ENCODE measurements at regions not wholly inside any gene's neighbourhood (a gene's known extent, or its start where the extent isn't known, plus 50 kb on each side); places are given as distances from the start of the nearest gene placed in this dataset.

DNA sequence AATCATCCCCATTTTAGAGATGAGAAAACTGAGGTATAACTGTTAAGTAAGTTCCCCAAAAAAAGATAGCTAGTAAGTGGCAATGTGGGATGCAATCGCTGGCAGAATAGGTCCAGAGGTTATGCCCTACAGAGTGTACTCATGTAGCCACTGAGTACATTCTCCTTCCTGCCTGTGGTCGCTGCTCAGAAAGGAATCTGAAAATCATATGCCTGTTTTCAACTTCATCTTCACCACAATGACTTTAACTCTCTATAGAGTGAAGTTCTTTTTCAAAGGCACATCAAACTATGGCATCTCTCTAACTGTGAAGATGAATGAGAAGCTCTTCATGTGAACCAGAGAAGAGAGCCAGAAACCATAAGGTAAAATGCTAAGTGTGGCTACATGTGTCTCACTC lies 162.2 kb upstream of the SLC25A13 start:
- no peaks in the 10 kb centered on the region for H3K79me2 ChIP-seq (ENCODE audit: low read length)
- no peak overlapping the region for H2AFZ ChIP-seq (ENCODE audit: low read depth, low read length)
- H3K36me3 ChIP-seq (replicated peaks; ENCODE audit: low read depth, low read length): no peaks in the 10 kb centered on the region
- TF ChIP-seq EZH2phosphoT487 (IDR thresholded peaks at IDR 0.05; ENCODE audit: low read depth): no peak
- TF ChIP-seq, protein P1, sequence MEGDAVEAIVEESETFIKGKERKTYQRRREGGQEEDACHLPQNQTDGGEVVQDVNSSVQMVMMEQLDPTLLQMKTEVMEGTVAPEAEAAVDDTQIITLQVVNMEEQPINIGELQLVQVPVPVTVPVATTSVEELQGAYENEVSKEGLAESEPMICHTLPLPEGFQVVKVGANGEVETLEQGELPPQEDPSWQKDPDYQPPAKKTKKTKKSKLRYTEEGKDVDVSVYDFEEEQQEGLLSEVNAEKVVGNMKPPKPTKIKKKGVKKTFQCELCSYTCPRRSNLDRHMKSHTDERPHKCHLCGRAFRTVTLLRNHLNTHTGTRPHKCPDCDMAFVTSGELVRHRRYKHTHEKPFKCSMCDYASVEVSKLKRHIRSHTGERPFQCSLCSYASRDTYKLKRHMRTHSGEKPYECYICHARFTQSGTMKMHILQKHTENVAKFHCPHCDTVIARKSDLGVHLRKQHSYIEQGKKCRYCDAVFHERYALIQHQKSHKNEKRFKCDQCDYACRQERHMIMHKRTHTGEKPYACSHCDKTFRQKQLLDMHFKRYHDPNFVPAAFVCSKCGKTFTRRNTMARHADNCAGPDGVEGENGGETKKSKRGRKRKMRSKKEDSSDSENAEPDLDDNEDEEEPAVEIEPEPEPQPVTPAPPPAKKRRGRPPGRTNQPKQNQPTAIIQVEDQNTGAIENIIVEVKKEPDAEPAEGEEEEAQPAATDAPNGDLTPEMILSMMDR (IDR thresholded peaks at IDR 0.05; ENCODE audit: low read depth, low read length): no peak
- H3K4me1 ChIP-seq (ENCODE audit: low read length): no peaks in the 10 kb centered on the region
- no peak overlapping the region for H3K9ac ChIP-seq (ENCODE audit: low read length)
- no peak overlapping the region for H3K4me3 ChIP-seq (ENCODE audit: low read length)
- no peak overlapping the region for H3K27ac ChIP-seq (ENCODE audit: low read length)
- no peaks in the 10 kb centered on the region for H3K27me3 ChIP-seq (ENCODE audit: low read depth, low read length)
- no peaks in the 10 kb centered on the region for H3K9me3 ChIP-seq (ENCODE audit: insufficient read depth, low read length)
- H4K20me1 ChIP-seq (ENCODE audit: insufficient read depth, low read length): no peaks in the 10 kb centered on the region
- H3K4me2 ChIP-seq (ENCODE audit: low read length): no peak overlapping the region

DNA sequence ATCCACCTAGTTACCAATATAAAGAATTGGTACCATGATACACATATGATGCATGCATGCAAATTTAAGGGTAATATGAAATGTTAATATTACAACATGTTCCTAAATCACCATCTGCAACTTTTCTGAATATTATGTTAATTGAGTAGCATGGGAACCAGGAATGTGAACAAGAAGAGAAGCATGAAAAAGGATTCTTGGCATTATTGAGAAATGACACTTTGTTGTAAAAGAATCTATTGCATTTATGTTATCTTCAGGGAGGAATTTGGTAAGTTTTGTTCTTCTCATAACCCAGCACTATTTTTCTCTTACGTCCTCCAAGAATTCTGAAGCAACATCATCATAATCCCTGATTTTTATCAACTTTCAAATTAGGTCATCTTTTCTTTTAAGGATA lies 159.9 kb upstream of the SLC25A13 start:
- H3K27ac ChIP-seq (ENCODE audit: low read length): no peak overlapping the region
- no peaks in the 10 kb centered on the region for H3K36me3 ChIP-seq (replicated peaks; ENCODE audit: low read depth, low read length)
- TF ChIP-seq EZH2phosphoT487 (IDR thresholded peaks at IDR 0.05; ENCODE audit: low read depth): no peak
- TF ChIP-seq, protein P1 (IDR thresholded peaks at IDR 0.05; ENCODE audit: low read depth, low read length): no peak
- no peak overlapping the region for H2AFZ ChIP-seq (ENCODE audit: low read depth, low read length)
- no peaks in the 10 kb centered on the region for H3K9me3 ChIP-seq (ENCODE audit: insufficient read depth, low read length)
- no peak overlapping the region for H3K4me3 ChIP-seq (ENCODE audit: low read length)
- H3K4me2 ChIP-seq (ENCODE audit: low read length): no peak overlapping the region
- H3K27me3 ChIP-seq (ENCODE audit: low read depth, low read length): no peaks in the 10 kb centered on the region
- H3K4me1 ChIP-seq (ENCODE audit: low read length): no peaks in the 10 kb centered on the region
- H4K20me1 ChIP-seq (ENCODE audit: insufficient read depth, low read length): no peaks in the 10 kb centered on the region
- H3K79me2 ChIP-seq (ENCODE audit: low read length): no peaks in the 10 kb centered on the region
- H3K9ac ChIP-seq (ENCODE audit: low read length): no peak overlapping the region

DNA sequence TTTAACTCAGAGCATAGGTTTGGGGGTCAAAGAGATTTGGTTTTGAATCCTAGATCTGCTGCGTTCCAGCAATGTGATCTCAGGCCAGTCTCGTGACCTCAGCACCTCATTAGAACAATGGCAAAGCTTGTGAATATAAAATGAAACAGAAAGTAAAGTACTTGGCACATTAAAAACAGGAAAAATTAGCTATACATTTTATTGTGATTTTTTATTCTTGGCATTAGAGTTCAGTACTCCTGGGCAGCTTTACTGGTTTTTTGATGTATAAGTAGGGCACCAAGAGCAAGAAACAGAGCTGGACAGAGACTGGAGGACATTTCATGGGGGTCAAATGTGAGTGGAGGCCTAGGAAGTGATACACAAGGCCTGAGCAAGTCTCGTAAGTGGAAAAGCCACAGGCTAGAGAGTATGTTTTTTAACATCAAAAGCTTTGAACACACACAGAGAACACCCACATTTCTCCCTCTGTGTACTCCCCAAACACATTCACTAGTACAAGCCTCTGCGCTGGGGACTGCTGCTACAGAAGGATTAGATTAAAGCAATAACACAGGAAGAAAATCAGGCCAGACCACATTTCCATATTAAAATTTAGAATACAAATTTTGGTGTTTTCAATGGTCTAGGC lies 157.2 kb upstream of the SLC25A13 start:
- no peak for TF ChIP-seq EZH2phosphoT487 (IDR thresholded peaks at IDR 0.05; ENCODE audit: low read depth)
- Histone ChIP-seq H3K4me3 (ENCODE audit: low read length) (no peak overlapping the region), H3K36me3 (replicated peaks; ENCODE audit: low read depth, low read length) (no peaks in the 10 kb centered on the region), H3K27ac (ENCODE audit: low read length) (no peak overlapping the region), H3K4me1 (ENCODE audit: low read length) (no peaks in the 10 kb centered on the region), H3K9ac (ENCODE audit: low read length) (no peak overlapping the region), H3K4me2 (ENCODE audit: low read length) (no peak overlapping the region), H3K79me2 (ENCODE audit: low read length) (no peaks in the 10 kb centered on the region), H2AFZ (ENCODE audit: low read depth, low read length) (no peak overlapping the region; the same call in 1 of the 2 replicates), H3K27me3 (ENCODE audit: low read depth, low read length) (0 out of 2 replicates have a peak, but pooled peaks cover 5% of the 10 kb centered on the region), H4K20me1 (ENCODE audit: insufficient read depth, low read length) (no peaks in the 10 kb centered on the region), H3K9me3 (ENCODE audit: insufficient read depth, low read length) (no peaks in the 10 kb centered on the region)

DNA sequence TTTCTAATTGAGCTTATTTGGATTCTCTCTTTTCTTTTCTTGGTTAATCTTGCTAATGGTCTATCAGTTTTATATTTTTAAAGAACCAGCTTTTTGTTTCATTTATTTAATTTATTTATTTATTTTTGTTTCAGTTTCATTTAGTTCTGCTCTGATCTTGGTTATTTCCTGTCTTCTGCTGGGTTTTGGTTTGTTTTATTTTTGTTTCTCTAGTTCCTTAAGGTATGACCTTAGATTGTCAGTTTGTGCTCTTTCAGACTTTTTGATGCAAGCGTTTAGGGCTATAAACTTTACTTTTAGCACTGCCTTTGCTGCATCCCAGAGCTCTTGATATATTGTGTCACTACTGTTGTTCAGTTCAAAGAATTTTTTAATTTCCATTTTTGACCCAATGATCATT lies 149.7 kb upstream of the SLC25A13 start:
- H3K27ac ChIP-seq (ENCODE audit: low read length): no peak overlapping the region
- H3K9ac ChIP-seq (ENCODE audit: low read length): no peak overlapping the region
- no peaks in the 10 kb centered on the region for H3K9me3 ChIP-seq (ENCODE audit: insufficient read depth, low read length)
- H3K4me2 ChIP-seq (ENCODE audit: low read length): no peak overlapping the region
- H2AFZ ChIP-seq (ENCODE audit: low read depth, low read length): no peak overlapping the region
- no peaks in the 10 kb centered on the region for H3K4me1 ChIP-seq (ENCODE audit: low read length)
- 0 out of 2 replicates have a peak, but pooled peaks cover 5% of the 10 kb centered on the region for H3K27me3 ChIP-seq (ENCODE audit: low read depth, low read length)
- H3K36me3 ChIP-seq (replicated peaks; ENCODE audit: low read depth, low read length): no peaks in the 10 kb centered on the region
- TF ChIP-seq, protein P1 (IDR thresholded peaks at IDR 0.05; ENCODE audit: low read depth, low read length): no peak
- TF ChIP-seq EZH2phosphoT487 (IDR thresholded peaks at IDR 0.05; ENCODE audit: low read depth): no peak
- H3K4me3 ChIP-seq (ENCODE audit: low read length): no peak overlapping the region
- H4K20me1 ChIP-seq (ENCODE audit: insufficient read depth, low read length): no peaks in the 10 kb centered on the region
- no peaks in the 10 kb centered on the region for H3K79me2 ChIP-seq (ENCODE audit: low read length)
